HG03159 (cell line): ENCODE measurements at regions not wholly inside any gene's neighbourhood (a gene's known extent, or its start where the extent isn't known, plus 50 kb on each side); places are given as distances from the start of the nearest gene placed in this dataset.

Experiments used
- ATAC-seq: cut with Tn5 transposase; IDR thresholded peaks from one replicate; pipeline ENCODE4 v1.9.1; 2021; ENCODE audit warnings: mild to moderate bottlenecking, moderate library complexity; ENCODE audit not compliant: unreplicated experiment

DNA sequence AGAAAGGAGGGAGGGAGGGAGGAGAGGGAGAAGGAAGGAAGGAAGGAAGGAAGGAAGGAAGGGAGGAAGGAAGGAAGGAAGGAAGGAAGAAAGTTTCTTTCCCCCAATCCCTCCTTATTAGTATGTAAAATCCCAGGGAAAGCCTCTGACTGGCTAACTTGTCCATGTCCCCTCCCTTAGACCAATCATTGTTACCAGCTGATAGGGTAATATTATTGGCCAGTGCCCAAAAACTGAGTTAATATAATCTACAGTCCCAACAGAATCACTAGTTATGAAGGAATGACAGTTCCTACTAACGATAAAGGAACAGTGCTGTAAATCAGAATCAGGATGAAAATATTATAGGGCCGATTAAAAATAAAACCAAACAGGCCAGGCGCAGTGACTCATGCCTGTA is 53.6 kb upstream of the CCNG1 start:
- ATAC-seq, result no peak

DNA sequence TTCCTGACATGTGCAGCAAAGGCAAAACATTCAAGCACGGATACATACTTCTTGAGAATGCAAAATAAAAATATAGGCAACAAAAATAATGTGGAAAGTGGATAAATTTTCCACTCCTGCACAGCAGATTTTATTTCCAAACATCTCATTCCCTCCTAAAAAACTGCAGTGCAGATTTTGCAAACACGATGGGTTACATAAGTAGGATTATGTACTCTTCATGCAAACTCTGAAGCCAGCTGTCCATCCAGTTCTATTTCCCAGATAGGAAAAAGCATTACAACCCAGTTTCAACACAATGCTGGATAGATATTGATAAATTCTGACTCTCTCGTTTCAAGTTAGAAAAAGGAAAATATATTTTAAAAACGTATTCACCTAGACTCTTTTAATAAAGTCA is 52.7 kb upstream of the CCNG1 start:
- ATAC-seq, result no peak

DNA sequence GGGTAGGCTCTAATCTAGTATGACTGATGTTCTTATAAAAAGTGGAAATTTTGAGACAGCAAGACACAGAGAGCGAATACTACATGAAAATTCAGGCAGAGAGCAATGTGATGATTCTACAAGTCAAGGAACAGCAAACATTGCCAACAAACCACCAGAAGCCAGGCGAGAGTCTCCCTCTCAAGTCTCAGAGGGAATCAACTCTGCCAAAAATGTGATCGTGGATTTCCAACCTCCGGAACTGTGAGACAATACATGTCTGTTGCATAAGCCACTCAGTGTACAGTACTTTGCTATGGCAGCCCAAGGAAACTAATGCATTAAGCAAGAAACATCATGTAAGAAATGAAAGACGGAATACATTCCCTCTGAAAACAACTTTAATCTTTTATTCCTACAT is 52.1 kb upstream of the CCNG1 start:
- ATAC-seq, result no peak

DNA sequence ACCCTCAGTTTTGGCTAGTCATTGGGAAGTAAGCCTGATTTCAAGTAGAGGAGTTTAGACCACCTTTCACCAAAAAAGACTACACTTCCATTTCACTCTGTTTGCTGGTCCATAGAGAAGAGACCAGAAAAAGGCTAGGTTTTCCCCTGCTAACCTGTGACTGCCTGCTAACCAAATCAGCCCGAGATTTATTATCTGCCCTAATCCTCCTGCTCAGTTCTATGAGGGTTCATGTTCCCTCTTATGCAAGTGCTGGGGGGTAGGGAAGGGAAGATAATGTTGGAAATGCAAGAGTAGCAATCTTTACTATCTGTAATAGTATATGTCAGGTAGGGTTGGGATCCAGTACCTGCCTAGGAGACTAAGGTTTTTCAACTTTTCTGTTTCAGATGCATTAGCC is 51.6 kb upstream of the CCNG1 start:
- no peak for ATAC-seq

DNA sequence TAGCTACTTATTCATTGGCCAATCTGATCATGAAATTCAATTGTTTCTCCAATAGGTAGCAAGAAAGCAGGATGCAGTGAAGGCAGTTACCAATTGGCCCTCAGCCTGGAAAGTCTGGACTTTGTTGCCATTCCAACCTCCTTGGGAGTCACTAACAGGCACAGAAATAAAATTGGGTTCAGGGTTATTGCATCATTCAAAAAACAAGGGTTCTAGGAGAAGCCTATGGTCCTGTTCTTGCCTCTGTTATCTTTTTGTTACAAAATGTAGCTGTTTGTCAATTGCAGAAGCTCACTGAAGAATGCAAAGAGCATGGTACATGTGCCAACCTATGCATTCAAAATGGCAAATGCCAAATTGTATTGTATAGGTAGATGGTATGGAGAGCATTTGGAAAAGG is 51.0 kb upstream of the CCNG1 start:
- no peak for ATAC-seq

DNA sequence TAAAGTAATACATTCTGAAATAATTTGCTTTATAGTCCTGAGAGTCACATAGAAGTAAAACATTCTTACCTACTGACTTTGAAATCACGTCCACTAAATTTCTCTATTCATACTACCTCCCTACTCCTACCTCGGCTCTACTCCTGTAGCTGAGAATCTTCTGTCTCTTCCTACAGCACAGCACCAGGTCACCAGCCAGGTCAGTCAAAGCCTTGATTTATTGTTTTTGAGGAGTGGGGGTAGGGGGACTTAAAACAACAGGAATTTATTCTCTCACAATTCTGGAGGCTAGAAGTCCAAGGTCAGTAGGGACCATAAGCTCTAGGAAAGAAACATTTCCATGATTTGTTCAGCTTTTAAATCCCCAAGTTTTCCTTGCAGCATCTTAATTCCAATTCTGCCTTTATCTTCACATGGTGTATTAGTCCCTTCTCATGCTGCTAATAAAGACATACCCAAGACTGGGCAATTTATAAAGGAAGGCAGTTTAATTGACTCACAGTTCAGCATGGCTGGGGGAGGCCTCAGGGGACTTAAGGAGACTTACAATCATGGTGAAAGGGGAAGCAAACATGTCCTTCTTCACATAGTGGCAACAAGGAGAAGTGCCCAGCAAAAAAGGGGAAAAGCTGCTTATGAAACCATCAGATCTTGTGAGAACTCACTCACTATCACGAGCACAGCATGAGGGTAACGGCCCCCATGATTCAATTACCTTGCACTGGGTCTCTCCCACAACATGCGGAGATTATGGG is 49.6 kb upstream of the CCNG1 start:
- ATAC-seq, result no peak
